HG03442 (cell line): ENCODE measurements at regions not wholly inside any gene's neighbourhood (a gene's known extent, or its start where the extent isn't known, plus 50 kb on each side); places are given as distances from the start of the nearest gene placed in this dataset.
A peak's percentile ranks its signal among the peaks of the same experiment; 100 is the strongest.
"Not testable (repeated sequence)": the region's sequence is repeated elsewhere in the genome, so short reads cannot be mapped to it uniquely, and the experiment has no call there.

Experiments used
- ATAC-seq: cut with Tn5 transposase; IDR thresholded peaks from one replicate; pipeline ENCODE4 v1.9.1; 2021; ENCODE audit warnings: mild to moderate bottlenecking, moderate library complexity; ENCODE audit not compliant: unreplicated experiment

DNA sequence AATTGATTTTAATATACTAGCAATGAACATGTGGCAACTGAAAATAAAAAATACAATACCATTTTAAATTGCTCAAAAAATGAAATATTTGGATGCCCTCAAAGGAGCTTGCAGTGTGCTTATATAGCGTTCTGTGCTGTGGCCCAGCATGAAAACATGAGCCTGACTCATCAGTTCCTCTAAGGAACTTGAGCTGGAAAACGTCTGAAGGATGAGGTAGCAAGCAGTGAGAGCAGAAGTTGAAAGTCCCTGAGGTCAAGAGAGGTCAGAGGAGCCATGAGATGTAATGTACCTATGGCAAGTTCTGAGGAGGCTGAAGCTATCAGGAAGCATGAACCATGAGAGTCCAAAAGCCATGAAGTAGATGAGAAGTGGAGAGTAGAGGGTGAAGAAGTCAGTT, 59.7 kb downstream of the HMGB3 start:
- ATAC-seq: no peak

GRCh38 chrX:151066373-151066772, 83.2 kb downstream of the HMGB3 start:
- not testable (repeated sequence) for ATAC-seq

GRCh38 chrX:151073767-151074166, 90.6 kb downstream of the HMGB3 start:
- no peak for ATAC-seq

DNA sequence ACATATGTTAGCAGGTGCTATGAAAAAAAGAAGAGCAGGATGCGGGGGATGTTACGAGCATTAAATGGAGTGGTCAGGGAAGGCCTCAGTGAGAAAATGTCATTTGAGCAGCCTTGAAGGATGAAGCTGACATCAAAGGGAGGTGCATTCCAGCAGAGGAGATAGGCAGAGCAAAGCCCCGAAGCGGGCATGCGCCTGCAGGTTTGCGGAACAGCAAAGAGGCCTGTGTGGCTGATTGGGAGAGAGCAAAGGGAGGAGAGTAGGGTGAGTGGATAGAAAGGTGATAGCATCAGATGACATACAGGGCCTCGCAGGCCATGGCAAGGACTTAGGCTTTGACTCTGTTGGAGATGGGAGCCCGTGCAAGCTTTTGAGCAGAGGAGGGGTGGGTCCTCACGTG, 95.4 kb upstream of the GPR50 start:
- ATAC-seq: no peak

- peak; percentile 91 for ATAC-seq
Observed at GRCh38 chrX:151082077-151082948, 94.1 kb upstream of the GPR50 start.

DNA sequence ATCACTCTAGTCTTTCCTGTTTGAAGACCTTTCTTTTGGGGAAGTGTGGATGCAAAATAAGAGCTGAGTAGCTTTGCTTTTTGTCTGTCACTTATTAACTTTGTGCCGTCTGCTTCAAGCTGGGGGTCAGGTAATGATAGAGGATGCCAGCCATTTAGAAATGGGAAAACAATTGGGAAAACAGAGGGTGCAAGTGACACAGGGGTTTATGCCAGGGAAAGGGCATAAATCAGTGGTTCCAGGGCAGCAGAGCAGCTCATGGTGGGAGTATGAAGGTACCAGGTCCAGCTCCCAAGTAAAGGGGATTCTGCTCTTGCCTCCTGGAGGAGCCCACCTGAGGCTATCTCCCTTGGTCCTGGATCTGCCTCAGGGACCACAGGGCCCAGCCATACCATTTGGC, 91.9 kb upstream of the GPR50 start:
- ATAC-seq: no peak

GRCh38 chrX:151085207-151085606, 91.2 kb upstream of the GPR50 start:
- no peak for ATAC-seq

GRCh38 chrX:151088221-151088620, 88.2 kb upstream of the GPR50 start:
- ATAC-seq: no peak

DNA sequence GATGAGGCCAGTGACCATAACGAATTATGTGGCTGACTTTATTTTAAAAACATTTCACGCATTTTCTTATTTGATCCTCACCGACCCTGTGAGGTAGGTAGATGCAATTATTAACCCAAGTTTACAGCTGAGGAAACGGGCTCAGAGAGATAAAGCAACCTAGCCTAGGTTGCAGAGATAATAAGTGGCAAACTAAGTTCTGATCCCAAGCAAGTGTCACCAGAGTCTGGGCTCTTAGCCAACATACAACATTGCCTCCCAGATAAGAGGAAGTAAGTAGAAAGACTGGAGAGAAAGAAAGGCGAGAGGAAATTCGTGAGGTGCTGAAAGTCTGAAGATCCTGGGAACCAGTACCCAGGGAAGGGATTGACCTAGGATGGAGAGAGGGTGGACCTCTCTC, 77.4 kb upstream of the GPR50 start:
- ATAC-seq: no peak

DNA sequence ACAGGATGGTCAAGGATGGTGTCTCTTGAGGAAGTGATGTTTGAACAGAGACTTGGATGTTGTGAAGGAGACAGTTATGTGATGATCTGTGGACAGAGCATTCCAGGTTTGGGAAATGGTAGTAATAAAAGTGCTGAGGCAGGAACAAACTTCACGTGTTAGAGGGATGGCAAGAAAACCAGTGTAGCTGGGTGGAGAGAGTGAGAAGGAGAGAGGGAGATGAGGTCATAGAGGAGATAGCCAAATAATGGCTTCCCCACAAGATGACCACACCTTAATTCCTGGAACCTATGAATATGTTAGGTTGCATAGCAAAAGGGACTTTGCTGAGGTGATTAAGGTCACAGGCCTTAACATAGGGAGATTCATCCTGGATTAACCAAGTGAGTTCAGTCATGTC, 75.6 kb upstream of the GPR50 start:
- ATAC-seq: no peak

DNA sequence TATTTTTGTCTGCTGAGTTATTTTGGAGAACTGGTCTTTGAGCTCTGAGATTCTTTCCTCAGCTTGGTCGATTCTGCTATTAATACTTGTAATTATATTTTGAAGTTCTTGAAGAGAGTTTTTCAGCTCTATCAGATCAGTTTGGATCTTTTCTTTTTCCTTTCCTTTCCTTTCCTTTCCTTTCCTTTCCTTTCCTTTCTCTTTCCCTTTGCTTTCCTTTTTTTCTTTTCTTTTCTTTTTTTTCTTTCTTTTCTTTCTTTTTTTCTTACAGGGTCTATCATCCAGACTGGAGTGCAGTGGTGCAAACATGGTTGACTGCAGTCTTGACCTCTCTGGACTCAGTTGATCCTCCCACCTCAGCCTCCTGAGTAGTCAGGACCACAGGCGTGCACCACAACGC, 63.2 kb upstream of the GPR50 start:
- not testable (repeated sequence) for ATAC-seq
